Endodermal cell (in vitro differentiated cells): ENCODE measurements at regions not wholly inside any gene's neighbourhood (a gene's known extent, or its start where the extent isn't known, plus 50 kb on each side); places are given as distances from the start of the nearest gene placed in this dataset.
A peak's percentile ranks its signal among the peaks of the same experiment; 100 is the strongest.

Experiments used
- DNase-seq: peaks from one replicate; pipeline ENCODE4 v3.0.0-alpha.2; 2017
- H3K27ac ChIP-seq: 2 replicates; pipeline ENCODE4 v1.5.1; 2013; ENCODE audit warnings: mild to moderate bottlenecking, low read depth, low read length, moderate library complexity
- H3K27me3 ChIP-seq: 2 replicates; pipeline ENCODE4 v1.6.1; 2013; ENCODE audit warnings: mild to moderate bottlenecking, low read length, moderate library complexity; ENCODE audit not compliant: insufficient read depth, control insufficient read depth, poor library complexity, severe bottlenecking
- H3K36me3 ChIP-seq: 2 replicates; pipeline ENCODE4 v1.7.0; 2013; ENCODE audit warnings: mild to moderate bottlenecking, low read length, moderate library complexity; ENCODE audit not compliant: control insufficient read depth, insufficient read depth
- H3K4me1 ChIP-seq: one replicate; pipeline ENCODE4 v1.7.0; 2013; ENCODE audit warnings: low read length; ENCODE audit not compliant: control insufficient read depth, insufficient read depth
- H3K4me3 ChIP-seq: 2 replicates; pipeline ENCODE4 v1.5.1; 2013; ENCODE audit warnings: mild to moderate bottlenecking, low read length, moderate library complexity
- H3K9ac ChIP-seq: 2 replicates; pipeline ENCODE4 v1.6.1; 2013; ENCODE audit warnings: mild to moderate bottlenecking, low read length, moderate library complexity; ENCODE audit not compliant: poor library complexity, severe bottlenecking; ENCODE audit errors: extremely low read depth
- H3K9me3 ChIP-seq: 2 replicates; pipeline ENCODE4 v1.6.1; 2013; ENCODE audit warnings: mild to moderate bottlenecking, low read length, moderate library complexity; ENCODE audit not compliant: control insufficient read depth
- H3K27ac Mint-ChIP-seq: 2 replicates; pipeline ENCODE4 v1.8.0; 2020; ENCODE audit warnings: mixed read lengths
- H3K27me3 Mint-ChIP-seq: 2 replicates; pipeline ENCODE4 v1.8.0; 2021; ENCODE audit warnings: mild to moderate bottlenecking, mixed read lengths; ENCODE audit not compliant: insufficient read depth
- H3K36me3 Mint-ChIP-seq: 2 replicates; pipeline ENCODE4 v1.8.0; 2020; ENCODE audit warnings: low read depth, mixed read lengths
- H3K4me1 Mint-ChIP-seq: 2 replicates; pipeline ENCODE4 v1.8.0; 2020; ENCODE audit warnings: mixed read lengths
- H3K4me3 Mint-ChIP-seq: 2 replicates; pipeline ENCODE4 v1.8.0; 2020; ENCODE audit warnings: mild to moderate bottlenecking, moderate library complexity, mixed read lengths
- H3K9me3 Mint-ChIP-seq: 2 replicates; pipeline ENCODE4 v1.8.0; 2020; ENCODE audit warnings: mild to moderate bottlenecking, mixed read lengths
- CTCF ChIP-seq: fragments of 200-600 bp; sonication (generic); conservative IDR thresholded peaks from 2 replicates; pipeline ENCODE4 v1.5.0; 2021; ENCODE audit warnings: antibody characterized with exemption, mild to moderate bottlenecking
- WGBS, 2 experiments: methylation state at CpG; one replicate each; pipeline versions ENCODE4 v1.1.5 to v1.1.7; 2013; ENCODE audit warnings: missing lambda C conversion rate in 2 of 2, mixed read lengths in 1 of 2; ENCODE audit not compliant: insufficient coverage in 1 of 2, insufficient read length in 1 of 2; 5-methylcytosine and 5-hydroxymethylcytosine counted together

- no peaks in the 10 kb centered on the region for H3K36me3 ChIP-seq
- whole genome bisulfite sequencing, 2 experiments = 100% methylated on average over 2 of the region's 2 CpGs; no CpG with 5 or more reads in 1 of the 2 experiments
- no peaks in the 10 kb centered on the region for H3K9me3 ChIP-seq
- Mint-ChIP-seq H3K27ac (no peak overlapping the region), H3K4me1 (no peaks in the 10 kb centered on the region), H3K27me3 (peaks cover 3% of the 10 kb centered on the region), H3K9me3 (peaks cover 53% of the 10 kb centered on the region), H3K36me3 (no peaks in the 10 kb centered on the region), H3K4me3 (no peak overlapping the region)
- no peak for DNase-seq
- no peaks in the 10 kb centered on the region for H3K4me1 ChIP-seq
- TF ChIP-seq CTCF = no peak
- H3K9ac ChIP-seq = no peak overlapping the region
- H3K4me3 ChIP-seq = no peak overlapping the region
- no peak overlapping the region for H3K27ac ChIP-seq
- H3K27me3 ChIP-seq = no peaks in the 10 kb centered on the region
Observed at GRCh38 chrX:150152546-150152945, 210.6 kb upstream of the MAMLD1 start.

- H3K4me1 ChIP-seq = no peaks in the 10 kb centered on the region
- peaks cover 3% of the 10 kb centered on the region for H3K27me3 Mint-ChIP-seq
- no peaks in the 10 kb centered on the region for H3K4me1 Mint-ChIP-seq
- peaks cover 58% of the 10 kb centered on the region for H3K9me3 Mint-ChIP-seq
- peak; percentile 13 for DNase-seq
- no peaks in the 10 kb centered on the region for H3K27me3 ChIP-seq
- H3K36me3 ChIP-seq = no peaks in the 10 kb centered on the region
- WGBS, 2 experiments = 91 to 100% methylated on average over 1 to 5 of the region's 5 CpGs
- TF ChIP-seq CTCF = no peak
- H3K27ac Mint-ChIP-seq = no peak overlapping the region
- no peaks in the 10 kb centered on the region for H3K9me3 ChIP-seq
- no peak overlapping the region for H3K27ac ChIP-seq
- no peak overlapping the region for H3K9ac ChIP-seq
- H3K36me3 Mint-ChIP-seq = no peaks in the 10 kb centered on the region
- no peak overlapping the region for H3K4me3 Mint-ChIP-seq
- no peak overlapping the region for H3K4me3 ChIP-seq
Observed at GRCh38 chrX:150155436-150156035, 207.6 kb upstream of the MAMLD1 start.

DNA sequence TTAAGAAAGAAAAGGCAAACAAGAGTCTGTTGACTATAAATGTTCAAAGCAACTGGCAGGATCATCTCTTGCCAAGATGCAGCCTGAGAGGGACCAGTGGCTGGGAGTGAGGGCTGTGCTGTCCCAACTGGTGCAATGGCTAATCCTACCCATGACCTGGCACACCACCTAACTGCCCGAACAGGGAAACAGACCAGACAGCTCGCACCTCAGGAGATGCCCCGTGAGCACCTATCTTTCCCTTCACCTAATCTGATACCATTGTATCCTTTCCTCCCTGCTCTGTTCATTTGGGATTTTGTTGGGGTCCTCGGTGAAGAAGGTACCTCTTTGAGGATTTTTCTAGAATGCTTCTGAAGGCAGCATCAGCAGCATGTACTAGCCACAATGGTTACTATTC, 206.5 kb upstream of the MAMLD1 start:
- no peaks in the 10 kb centered on the region for H3K9me3 ChIP-seq
- no peaks in the 10 kb centered on the region for H3K4me1 Mint-ChIP-seq
- DNase-seq = peak; percentile 23
- H3K9me3 Mint-ChIP-seq = peaks cover 60% of the 10 kb centered on the region
- H3K4me3 ChIP-seq = no peak overlapping the region
- no peaks in the 10 kb centered on the region for H3K36me3 Mint-ChIP-seq
- no peak overlapping the region for H3K9ac ChIP-seq
- no peak overlapping the region for H3K4me3 Mint-ChIP-seq
- no peak for TF ChIP-seq CTCF
- no peaks in the 10 kb centered on the region for H3K4me1 ChIP-seq
- 88% methylated on average over 4 of the region's 4 CpGs; no CpG with 5 or more reads in 1 of the 2 experiments for WGBS, 2 experiments
- no peak overlapping the region for H3K27ac Mint-ChIP-seq
- no peaks in the 10 kb centered on the region for H3K36me3 ChIP-seq
- peaks cover 3% of the 10 kb centered on the region for H3K27me3 Mint-ChIP-seq
- no peaks in the 10 kb centered on the region for H3K27me3 ChIP-seq
- H3K27ac ChIP-seq = no peak overlapping the region
